Mucosa of descending colon (tissue), 3 donors: ENCODE measurements at regions not wholly inside any gene's neighbourhood (a gene's known extent, or its start where the extent isn't known, plus 50 kb on each side); places are given as distances from the start of the nearest gene placed in this dataset.

ENCODE experiments used
- ATAC-seq: fragments of 200-7000 bp; cut with Tn5 transposase; one replicate; pipeline ENCODE4 v1.9.1; 2020; ENCODE audit warnings: mild to moderate bottlenecking, moderate library complexity
- DNase-seq, 3 donors: peaks; one replicate each; pipeline ENCODE4 v3.0.0-alpha.2; 2020
- H3K36me3 ChIP-seq: fragments of 200-600 bp; one replicate; pipeline ENCODE4 v1.8.0; 2021; ENCODE audit warnings: low read depth, mild to moderate bottlenecking
- H3K4me1 ChIP-seq: fragments of 200-600 bp; one replicate; pipeline ENCODE4 v1.8.0; 2021; ENCODE audit warnings: low read depth, mild to moderate bottlenecking
- H3K4me3 ChIP-seq: fragments of 200-600 bp; one replicate; pipeline ENCODE4 v1.8.0; 2021; ENCODE audit warnings: mild to moderate bottlenecking
- H3K9me3 ChIP-seq: fragments of 200-600 bp; one replicate; pipeline ENCODE4 v1.8.0; 2021; ENCODE audit warnings: mild to moderate bottlenecking
- CTCF ChIP-seq: fragments of 200-600 bp; IDR thresholded peaks from one replicate; pipeline ENCODE4 v1.8.0; 2022; ENCODE audit warnings: antibody characterized with exemption, mild to moderate bottlenecking
- intact Hi-C, 2 donors: fragments of 100-400 bp; cut with DNase I in 1 of 2; cut with micrococcal nuclease in 1 of 2; formaldehyde crosslinking; loops; one replicate each; pipeline versions ENCODE4 v1.11.0 to v1.11.1; 2022; cut with DNase I, micrococcal nuclease
- donor health status: DM: no; HTN: no; CAD: no; lungs with moderate emphysema.
- donor health status: DM: no; HTN: no; CAD: no.
- donor health status: DM: no; HTN: yes; CAD: no.

DNA sequence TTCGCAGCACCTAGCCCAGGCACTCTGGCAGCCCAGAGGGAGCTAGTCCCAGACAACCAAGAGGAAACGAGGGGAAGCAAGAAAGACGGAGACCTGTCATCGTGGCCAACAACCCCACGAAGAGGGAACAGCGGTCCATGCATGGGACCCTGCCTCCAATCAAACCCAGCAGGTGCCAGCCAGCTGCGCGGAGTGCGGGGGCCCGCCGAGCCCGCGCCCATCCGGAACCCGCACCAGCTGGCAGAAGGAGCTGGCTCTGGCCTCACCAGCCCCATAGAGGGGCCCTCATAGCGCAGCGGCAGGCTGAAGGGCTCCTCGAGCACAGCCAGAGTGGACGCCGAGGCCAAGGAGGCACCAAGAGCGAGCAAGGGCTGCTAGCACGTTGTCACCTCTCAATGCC is 332.4 kb upstream of the MAGEB18 start:
- Histone ChIP-seq H3K4me3 (no peak overlapping the region), H3K4me1 (no peaks in the 10 kb centered on the region), H3K36me3 (no peaks in the 10 kb centered on the region), H3K9me3 (peaks cover 7% of the 10 kb centered on the region)
- intact Hi-C loops, result no loop called here
- ATAC-seq, result no peak
- TF ChIP-seq CTCF, result no peak
- DNase-seq, result no peak

DNA sequence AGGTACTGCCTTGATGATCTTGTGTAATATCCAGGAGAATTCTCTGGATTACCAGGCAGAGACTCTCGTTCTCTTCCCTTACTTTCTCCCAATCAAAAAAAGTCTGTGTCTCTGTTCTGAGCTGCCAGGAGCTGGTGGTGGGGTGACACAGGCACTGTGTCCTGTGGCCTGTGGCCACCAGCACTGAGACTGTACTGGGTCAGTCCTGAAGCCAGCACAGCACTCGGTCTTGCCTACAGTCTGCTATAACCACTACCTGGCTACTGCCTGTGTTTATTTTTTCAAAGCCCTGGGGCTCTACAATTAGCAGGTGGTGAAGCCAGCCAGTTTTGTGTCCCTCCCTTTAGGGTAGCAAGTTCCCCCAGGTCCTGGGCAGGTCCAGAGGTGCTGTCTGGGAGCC is 331.1 kb upstream of the MAGEB18 start:
- intact Hi-C loops, result no loop called here
- DNase-seq (no peak), ATAC-seq (no peak)

GRCh38 chrX:25810202-25810601 is 327.9 kb upstream of the MAGEB18 start:
- TF ChIP-seq CTCF, result no peak
- Histone ChIP-seq H3K4me1 (no peaks in the 10 kb centered on the region), H3K9me3 (peaks cover 7% of the 10 kb centered on the region), H3K36me3 (no peaks in the 10 kb centered on the region), H3K4me3 (no peak overlapping the region)
- no peak for ATAC-seq
- no peak for DNase-seq
- intact Hi-C loops, result no loop called here

More for the DNA sequence above, 331.1 kb upstream of the MAGEB18 start:
- Histone ChIP-seq H3K36me3 (no peaks in the 10 kb centered on the region), H3K9me3 (peaks cover 7% of the 10 kb centered on the region), H3K4me1 (no peaks in the 10 kb centered on the region), H3K4me3 (no peak overlapping the region)
- TF ChIP-seq CTCF, result no peak

DNA sequence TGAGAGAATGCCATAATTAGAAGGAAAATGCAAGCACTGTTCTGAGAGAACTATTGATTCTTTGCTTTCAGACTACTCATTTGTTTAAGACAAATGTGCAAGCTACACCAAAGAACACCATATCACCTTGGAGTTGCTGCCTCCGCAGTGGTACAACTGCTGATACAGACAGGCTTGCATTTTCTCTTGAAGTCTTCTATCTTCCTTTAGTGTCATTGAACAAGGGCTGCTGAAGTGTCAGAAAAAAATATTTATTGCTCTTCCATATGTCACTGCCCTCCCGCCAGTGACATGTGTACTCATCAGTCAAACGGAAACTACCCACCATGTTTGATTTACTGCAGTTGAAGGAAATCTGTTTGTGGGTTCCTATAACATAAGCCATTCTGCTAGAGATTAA is 318.3 kb upstream of the MAGEB18 start:
- Histone ChIP-seq H3K9me3 (peaks cover 5% of the 10 kb centered on the region), H3K36me3 (no peaks in the 10 kb centered on the region), H3K4me1 (no peaks in the 10 kb centered on the region), H3K4me3 (no peak overlapping the region)
- DNase-seq (no peak), ATAC-seq (no peak)
- TF ChIP-seq CTCF, result no peak
- intact Hi-C loops, result no loop called here

- ATAC-seq, result no peak
- DNase-seq, result no peak
- Histone ChIP-seq H3K9me3 (no peaks in the 10 kb centered on the region), H3K36me3 (no peaks in the 10 kb centered on the region), H3K4me3 (no peak overlapping the region), H3K4me1 (no peaks in the 10 kb centered on the region)
- TF ChIP-seq CTCF, result no peak
- intact Hi-C loops, result no loop called here
Measured at GRCh38 chrX:25851141-25851540, 287.0 kb upstream of the MAGEB18 start.

DNA sequence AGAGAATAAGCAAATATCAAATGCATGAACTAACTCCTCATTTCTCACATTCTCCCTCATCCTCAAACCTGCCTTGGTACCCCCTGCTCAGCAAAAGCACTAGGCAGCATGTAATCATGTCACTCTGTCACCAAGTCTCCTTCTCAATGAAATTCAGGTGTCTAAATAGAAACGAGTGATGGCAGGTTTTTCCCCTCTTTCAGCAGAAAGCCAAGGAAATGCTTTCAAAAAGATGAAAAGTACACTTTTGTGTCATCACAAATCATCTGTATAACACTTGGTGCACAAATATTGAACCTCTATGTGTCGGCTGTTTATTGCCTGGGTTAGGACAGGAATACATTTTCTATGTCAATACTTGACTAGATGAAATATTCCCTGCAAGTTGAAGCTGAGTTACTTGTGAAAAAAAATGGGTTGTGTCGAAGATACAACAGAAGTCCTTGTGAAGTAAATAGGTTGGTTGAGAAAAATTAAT is 285.1 kb upstream of the MAGEB18 start:
- DNase-seq (no peak), ATAC-seq (no peak)
- no peak for TF ChIP-seq CTCF
- H3K36me3 ChIP-seq, result no peaks in the 10 kb centered on the region
- no peaks in the 10 kb centered on the region for H3K4me1 ChIP-seq
- H3K9me3 ChIP-seq, result no peaks in the 10 kb centered on the region
- H3K4me3 ChIP-seq, result no peak overlapping the region
- intact Hi-C loops, result no loop called here
